Dermis microvascular lymphatic vessel endothelial cell (primary cell): ENCODE measurements at regions not wholly inside any gene's neighbourhood (a gene's known extent, or its start where the extent isn't known, plus 50 kb on each side); places are given as distances from the start of the nearest gene placed in this dataset.

Source experiments
- DNase-seq, 2 donors: peaks; one replicate each; pipeline versions ENCODE4 v3.0.0 to v3.0.0-alpha.2; 2010; ENCODE audit warnings: low read depth in 2 of 2

DNA sequence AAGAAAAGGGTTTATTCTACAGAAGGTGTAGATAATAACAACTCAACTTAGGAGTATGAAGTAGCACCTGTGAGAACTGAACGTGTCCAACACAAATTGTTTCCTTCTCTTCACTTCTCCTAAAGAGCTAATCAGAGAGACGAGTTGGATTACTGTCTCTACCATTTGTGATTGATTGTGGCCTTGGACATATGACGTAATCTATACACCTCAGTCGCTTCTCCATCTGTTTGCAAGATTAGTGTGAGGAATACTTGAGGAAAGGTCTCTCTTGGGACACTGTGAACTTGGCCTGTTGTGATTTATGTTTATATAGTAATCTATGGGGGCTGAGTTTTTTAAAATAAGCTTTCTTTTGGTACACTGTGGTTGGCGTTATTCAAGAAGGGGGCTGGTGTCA lies 182.0 kb downstream of the ZNF330 start:
- DNase-seq = no peak

DNA sequence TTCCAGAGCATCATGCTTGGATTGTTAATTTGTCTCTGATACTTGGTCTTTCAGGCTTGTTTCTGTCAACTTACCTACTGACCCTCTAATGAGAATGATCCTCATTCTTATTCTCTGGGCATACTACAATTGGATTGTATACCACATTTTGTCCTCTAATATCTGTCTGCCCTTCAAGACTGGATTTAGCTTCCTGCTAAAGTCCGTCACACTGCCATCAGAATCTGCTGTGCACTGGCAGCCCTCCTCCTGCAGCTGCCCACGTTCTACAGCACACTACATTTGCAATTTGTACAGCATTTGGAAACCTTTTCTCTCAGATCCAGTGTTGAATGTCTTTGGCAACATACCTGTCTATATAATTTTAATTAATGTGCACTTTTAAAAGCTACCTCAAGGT lies 183.1 kb downstream of the ZNF330 start:
- DNase-seq = no peak

DNA sequence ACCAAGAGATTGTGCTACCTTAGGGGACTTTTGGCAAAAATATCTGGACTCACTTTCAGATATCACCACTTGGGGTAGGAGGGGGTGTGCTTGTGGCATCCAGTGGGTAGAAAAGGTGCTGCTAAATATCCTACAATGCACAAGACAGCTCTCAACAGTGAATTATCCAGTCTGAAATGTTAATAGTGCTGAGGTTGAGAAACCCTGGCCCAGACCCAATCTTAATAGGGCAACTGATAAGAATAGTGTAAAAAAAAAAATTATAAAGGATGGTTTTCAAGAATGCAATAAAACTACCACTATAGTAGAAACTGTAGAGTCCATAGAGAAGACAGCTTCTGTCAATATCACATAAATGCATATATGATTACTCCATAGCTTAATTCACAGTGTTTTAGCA lies 185.5 kb downstream of the ZNF330 start:
- DNase-seq = no peak

DNA sequence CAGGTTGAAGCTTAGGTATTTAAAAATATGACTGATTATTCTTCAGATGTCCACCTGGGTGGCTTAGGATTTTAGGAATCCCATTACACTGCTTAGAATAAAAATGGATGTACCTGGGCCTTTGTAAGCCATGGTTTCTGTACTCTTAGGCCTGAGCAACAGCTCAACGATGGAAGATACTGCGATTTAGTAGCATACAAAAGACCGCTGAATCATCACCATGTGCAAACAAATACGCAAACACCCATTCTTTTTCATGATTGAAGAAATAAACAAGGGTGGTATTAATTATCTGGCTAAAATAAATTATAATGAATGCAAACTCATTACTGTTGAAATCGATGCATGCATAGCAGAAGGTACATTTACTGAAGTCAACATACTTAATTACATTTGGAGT lies 188.9 kb downstream of the ZNF330 start:
- DNase-seq = no peak

DNA sequence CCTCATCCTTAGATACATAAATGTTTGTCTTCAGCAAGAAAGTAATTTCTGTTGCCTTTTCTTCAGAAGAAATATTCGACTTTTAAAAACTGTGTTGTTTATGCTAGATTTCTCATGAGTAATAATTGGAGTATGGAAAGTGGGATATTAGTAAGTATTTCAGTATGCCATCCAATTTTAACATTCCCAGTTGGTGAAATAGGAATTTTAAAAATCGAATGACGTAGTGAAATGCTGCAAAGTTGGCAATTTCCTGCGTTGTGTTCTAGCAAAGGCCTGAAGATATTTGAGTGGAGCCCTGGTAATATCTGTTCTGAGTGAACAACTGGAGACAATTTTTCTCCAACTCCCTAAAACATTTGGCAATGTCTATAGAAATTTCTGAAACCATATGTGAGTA lies 190.1 kb downstream of the ZNF330 start:
- DNase-seq = no peak

DNA sequence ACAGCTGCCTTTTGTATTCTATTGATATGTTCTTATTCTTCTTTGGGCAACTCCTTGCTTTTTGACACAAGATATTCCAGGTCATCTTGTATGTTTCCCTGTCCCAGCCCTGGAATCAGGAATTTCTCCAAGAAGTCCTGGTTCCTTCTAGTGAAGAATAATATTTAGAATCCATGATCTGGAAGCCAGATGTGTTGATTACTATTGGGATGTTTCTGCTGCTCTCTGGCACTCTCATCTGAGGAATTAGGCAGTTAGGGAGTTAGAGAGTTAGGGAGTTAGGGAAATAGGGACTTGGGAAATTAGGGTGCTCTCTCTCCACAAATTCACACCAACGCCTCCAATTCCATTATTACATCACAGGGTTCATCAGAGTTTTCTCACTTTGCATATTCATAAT lies 191.2 kb downstream of the ZNF330 start:
- no peak for DNase-seq

DNA sequence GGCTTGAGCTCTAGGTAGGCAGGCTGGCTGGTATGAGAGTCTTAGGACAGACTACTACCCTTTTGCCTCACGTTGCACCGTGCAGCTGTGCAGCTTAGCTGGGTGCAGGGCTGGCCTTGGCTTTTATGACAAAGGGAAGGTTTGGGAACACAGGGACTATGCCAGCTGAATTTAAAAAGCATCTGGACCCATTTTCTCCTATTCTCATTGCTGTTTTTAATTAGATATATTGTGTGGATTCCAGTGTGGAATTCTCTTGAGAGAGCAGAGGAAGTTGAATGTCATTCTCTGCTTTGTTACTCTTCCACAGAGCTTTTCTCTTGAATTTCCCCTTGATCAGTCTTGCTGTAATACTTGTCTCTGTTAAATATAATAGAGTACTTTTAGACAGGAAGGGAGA lies 192.7 kb downstream of the ZNF330 start:
- no peak for DNase-seq

DNA sequence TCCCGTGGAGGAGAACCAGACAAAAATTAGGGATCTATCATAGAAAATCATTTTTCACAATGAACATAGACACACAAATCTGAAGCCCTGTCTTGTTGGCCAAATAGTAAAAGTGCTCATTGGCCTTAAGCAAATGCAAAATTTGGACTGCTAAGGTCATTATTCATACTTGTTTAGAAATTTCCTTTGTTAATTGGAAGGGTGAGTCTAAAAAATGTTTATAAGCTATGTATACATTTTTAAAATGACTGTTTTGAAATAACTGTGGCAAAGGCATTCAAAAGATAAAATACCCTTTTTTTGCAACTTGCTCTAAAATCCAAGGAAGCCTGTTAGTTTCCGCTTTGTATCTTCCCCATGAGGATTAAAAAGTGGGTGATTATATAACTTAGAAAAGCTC lies 195.0 kb downstream of the ZNF330 start:
- no peak for DNase-seq

DNA sequence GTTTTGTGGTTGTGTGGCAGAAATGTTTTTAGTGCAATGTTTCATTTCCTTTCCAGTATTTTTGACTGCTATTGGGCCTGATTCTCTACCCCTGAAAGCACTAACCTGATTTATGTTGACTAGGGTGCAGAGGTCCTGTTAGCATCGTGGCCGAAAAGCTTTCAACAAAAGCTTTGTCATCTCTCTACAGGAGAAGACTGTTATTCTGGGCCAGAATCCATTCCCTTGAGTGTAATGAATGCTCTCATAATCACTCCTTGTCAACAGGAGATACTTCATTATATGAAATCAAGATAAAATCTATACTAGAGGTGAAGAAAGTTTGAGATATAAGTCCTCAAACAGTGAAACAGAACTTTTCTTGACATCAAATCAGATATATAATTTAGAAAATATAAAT lies 195.5 kb downstream of the ZNF330 start:
- DNase-seq = no peak

DNA sequence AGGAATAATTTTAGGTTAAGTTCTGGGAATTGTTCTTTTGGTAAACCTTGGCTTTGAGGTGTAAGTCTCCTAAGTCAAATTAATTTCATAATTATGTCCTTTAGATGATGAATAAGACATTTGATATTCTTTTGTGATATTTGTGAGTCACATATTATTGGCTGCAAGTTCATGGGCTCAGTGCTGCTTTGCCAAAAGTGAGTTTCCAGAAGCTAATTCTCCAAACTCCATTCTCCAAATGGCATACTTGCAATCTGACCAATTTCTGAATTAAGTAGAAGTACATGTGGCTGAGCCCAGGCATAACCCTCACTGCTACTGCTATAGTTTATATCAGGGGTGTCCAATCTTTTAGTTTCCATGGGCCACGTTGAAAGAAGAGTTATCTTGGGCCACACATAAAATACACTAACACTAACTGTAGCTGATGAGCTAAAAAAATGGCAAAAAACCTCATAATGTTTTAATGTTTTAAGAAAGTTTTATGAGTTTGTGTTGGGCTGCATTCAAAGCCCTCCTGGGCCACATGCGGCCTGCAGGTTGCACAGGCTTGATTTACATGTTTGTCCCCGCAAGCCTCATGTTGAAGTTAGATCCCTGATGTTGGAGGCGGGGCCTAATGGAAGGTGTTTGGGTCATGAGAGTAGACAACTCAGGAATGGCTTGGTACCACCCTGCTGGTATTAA lies 196.1 kb downstream of the ZNF330 start:
- no peak for DNase-seq

DNA sequence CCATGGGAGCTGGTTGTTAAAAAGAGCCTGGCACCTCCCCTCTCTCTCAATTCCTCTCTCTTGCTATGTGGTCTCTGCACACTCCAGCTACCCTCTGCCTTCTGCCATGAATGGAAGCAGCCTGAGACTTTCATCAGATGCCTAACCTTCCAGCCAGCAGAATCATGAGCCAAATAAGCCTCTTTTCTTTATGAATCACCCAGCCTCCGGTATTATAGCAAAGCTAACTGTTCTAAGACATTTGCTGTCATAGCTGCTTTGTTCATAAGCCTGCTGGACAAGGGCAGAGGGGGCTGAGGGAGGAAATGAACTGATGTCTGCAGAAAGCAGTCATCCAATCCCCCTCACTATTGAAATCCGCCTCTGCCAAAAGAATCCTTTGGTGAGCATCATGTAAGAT lies 196.7 kb downstream of the ZNF330 start:
- DNase-seq = no peak

DNA sequence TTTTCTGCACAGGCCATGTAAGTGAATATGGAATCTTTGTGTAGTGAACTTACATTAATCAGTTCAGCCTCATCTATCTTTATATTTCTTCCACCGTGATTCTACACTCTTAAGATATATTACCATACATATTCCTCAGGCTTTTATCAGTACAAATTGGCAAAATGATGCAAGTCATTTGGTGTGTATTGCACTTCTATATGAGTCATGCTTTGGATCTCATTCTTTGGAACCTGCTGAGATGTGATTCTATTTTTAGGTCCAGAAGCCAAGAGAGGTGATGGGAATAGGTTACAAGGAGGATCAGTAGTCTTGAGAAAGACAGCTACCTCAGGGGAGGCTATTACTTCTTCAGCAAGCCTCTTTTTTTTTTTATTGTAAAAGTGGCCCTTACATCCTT lies 204.4 kb downstream of the ZNF330 start:
- DNase-seq = no peak

DNA sequence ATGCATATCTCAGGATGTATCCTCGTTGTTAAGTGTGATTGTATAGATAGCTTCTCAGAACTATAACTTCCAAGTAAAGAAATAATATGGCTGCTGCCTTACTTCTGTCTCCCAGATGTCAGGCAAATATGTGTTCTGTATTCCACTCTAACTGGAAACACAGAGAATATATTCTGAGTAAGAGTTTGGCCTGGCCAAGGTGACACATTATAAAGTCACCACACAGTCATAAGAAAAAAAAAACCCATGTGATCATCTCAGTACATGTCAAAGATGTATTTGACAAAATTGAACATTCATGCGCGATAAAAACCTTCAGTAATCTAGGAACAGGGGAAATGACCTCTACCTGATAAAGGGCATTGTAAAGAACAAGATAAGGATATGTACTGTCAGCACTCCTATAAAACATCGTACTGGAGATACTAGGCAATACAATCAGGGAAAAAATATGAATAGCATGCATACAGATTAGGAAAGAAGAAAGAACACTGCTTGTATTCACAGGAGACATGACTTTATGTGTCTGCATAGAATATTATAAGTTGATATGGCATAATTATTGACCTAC lies 207.1 kb downstream of the ZNF330 start:
- DNase-seq = no peak

DNA sequence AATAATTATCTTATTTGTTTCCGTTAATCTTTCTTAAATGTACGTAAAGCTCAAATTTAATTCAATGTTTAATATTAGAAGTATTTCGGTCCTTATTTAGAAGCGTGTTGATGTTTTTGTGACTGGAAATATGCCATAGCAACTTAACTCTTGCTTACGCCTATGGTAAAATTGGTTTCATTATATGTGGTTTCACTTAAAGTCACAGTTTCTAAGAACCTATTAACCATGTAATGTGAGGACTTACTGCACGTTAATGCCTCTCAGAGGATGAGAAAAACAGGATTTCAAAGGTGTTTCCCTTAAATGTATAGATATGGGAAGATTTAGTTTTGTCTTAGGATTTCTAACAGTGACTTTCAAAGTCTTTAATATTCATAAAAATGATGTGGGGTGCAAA lies 206.4 kb upstream of the IL15 start:
- no peak for DNase-seq

DNA sequence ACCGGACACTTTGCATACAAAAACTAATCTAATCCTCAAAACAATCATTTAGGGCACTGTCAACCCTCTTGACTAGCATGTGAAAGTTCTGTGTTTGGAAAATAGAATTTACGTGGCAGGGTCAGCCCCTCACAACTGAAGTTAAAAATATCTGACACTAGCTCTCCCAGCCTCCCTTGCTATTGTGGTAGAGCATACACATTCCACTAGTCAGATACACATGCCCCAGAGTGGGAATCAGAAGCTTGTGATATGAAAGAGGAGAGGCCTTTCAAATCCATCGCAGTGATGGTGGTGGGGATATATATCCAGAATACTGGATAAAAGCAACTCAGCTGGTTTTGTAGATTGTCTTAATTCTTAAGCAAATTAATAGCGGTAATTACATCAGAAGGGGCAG lies 205.7 kb upstream of the IL15 start:
- DNase-seq = no peak

DNA sequence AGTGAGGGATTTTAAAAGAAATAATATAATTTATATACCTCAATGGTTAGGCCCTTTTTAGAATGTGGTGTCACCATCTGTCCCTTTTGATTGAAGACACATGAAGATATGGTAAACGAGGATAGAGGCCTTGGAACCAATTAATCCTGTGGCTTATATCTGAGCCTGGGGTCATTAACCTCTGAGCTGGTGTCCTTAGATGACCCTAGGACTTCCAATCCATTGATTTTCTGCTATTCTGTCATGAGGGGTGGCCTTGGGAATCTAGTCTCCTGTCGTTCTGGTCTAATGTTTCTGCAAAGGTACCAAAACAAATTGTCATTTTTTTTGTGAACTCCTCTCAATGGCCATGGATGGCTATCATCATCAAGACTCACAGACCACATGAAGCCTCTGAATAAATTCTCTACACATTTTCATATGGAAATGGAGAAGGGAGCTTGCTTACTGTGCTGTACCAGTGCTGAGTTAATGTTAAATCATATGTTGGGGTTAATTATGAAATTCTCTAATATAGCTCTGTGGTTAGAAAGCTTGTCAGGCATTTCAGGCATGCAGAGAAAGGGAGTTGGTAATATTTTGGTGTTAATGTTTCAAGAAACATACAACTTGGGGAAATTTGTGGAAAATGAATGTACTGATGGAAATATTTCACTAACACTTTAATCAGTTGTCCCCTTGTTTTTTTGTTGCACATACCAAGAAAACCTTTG lies 204.2 kb upstream of the IL15 start:
- no peak for DNase-seq

DNA sequence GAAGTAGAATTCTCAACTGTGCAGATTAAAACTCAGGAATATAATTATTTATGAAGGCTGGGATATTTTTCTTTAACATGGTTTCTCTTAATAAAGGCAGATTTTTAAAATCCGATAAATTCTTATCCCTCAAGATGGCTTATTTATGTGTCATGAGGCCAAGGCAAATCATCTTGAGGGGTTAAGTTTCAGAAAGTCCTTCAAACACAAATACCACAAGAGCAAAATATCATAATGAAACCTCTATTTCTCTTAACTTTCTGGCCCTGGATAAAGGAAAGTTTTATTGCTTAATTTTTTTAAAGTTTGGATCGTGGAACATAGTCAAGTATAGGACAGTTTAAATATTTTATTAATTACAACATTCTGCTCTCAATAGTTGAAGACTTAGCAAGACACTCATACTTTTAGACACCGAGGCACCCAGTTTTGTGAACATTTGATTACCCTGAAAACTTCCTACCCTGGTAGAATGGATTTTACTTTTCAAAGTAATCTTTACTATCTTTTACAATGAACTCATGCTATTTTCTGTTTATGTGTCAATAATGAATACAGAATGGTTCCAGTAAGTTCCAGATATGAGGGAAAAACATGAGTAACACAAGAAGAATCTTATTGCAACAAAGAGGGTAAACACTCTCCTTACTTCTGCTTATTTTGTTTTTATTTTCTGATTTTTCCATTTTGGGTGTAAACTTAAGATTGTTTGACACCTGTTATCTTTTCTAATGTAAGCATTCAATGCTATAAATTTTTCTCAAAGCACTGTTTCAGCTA lies 200.7 kb upstream of the IL15 start:
- no peak for DNase-seq

DNA sequence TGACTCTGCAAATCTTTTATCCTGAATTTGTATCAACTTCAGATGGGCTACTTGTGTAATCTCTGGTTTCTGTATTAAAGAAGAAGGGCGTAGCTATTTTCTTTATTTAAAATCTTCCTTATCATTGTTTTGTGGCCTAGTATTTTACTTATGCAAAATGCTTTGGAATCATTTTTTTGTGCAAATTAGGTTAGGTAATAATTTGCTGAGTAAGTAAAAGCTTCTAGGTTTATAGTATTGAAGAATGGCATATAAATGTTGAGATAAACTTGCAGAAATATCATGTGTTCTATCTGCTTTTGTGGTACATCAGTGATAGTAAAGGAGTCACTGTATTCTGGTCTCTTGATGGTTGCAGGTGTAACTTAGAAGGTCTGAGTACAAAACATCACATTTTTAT lies 197.2 kb upstream of the IL15 start:
- DNase-seq = no peak

DNA sequence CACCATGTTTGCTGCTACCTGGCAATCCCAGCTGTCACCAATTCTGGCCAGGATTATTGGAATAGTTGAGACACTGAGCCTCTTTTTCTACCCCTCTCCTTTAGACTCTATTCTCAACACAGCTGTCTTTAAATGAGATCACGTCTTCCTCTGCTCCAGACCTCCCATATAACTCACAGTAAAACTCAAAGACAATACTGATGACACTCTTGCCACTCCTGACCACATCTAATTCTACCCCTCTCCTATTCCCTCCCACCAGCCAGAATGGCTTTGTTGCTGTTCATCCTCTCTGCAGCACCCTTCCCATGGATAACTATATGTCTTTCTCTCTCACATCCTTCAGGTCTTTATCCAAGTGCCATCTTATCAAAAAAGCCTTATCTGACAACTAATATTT lies 188.6 kb upstream of the IL15 start:
- DNase-seq = no peak

DNA sequence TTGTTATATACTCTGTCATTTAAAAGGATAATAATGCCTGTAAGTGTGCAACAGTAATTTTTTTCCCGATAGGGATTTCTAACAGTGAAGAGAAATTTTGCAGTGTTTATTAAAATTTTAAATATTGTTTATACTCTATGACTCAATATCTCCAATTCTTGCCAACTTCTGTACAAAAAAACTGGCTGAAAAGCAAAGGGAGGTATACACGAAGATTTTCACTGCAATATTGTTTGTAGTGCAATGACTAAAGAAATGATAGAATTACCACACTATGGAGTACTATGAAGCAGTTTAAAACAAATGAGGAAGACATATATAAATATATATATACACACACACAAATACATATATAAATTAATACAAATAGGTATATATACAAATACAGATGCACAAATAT lies 187.9 kb upstream of the IL15 start:
- no peak for DNase-seq

DNA sequence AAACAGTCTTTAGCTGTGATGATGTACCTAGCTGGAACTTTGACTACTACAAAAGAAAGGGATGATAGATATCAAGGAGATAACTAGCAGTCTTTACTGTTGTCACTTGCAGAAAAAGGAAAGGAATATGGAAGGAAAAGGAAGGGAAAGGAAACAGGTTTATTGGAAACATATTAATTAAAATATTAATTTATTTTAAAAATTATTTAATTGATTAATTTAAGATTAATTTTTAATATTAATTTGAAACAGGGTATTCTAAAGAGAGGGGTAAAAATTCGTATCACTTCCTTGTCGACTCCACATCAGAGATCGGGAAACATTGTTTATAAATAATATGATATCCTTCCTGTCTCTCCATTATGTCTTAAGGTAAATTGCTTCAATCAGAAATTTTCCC lies 186.5 kb upstream of the IL15 start:
- DNase-seq = no peak

DNA sequence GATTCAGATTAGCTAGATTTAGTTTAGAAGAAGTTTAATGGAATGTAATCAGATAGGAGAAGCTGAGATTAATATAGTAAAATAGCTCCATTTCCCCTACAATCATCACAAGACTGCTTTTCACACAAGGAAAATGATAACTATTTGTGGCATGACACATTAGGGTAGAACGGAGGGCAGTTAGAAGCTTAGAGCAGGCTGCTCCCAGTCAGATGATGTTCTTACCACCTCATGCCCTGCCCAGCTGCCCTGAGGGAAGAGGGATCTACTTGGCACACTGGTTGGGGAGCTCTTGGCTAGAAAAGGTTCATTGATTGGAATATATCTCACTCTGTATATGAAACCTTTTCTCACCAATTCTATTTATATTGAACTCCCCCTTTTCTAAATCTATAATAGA lies 180.7 kb upstream of the IL15 start:
- DNase-seq = no peak

DNA sequence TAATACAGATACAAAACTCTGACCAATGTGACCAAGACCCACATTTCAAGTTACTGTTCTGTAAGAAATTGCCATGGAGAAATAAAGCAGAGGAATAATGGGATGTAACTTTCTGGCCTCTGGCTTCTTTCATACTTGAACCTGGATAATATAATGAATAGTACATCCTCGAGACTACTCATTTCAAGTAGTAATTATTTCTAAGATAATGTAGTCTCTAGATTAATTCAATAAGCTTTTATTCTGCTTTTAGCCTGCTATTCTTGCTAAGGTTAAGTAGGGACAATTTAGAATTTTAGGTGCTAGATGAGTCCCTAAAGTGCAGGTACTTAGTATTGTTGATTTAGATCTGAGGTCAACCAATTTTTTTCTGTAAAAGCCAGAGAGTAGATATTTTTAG lies 178.7 kb upstream of the IL15 start:
- no peak for DNase-seq
